Stimulated activated CD4-positive, alpha-beta T cell treated with anti-CD3 and anti-CD28 coated beads, Interleukin-4, amount 100 ng/mL, for 4 hours (primary cell): ENCODE measurements at regions not wholly inside any gene's neighbourhood (a gene's known extent, or its start where the extent isn't known, plus 50 kb on each side); places are given as distances from the start of the nearest gene placed in this dataset.
"Not testable (repeated sequence)": the region's sequence is repeated elsewhere in the genome, so short reads cannot be mapped to it uniquely, and the experiment has no call there.

Source experiments
- DNase-seq, 2 experiments: peaks; one replicate each; pipeline ENCODE4 v3.0.0-alpha.2; 2020

- no peak for DNase-seq
Observed at GRCh38 chr18:5015213-5015612, 181.8 kb downstream of the AKAIN1 start.

- not testable (repeated sequence) for DNase-seq
Observed at GRCh38 chr18:5004031-5004820, 192.8 kb downstream of the AKAIN1 start.

GRCh38 chr18:4994710-4995109 is 202.3 kb downstream of the AKAIN1 start:
- no peak for DNase-seq

- no peak for DNase-seq
Observed at GRCh38 chr18:4987452-4988405, 209.3 kb downstream of the AKAIN1 start.

- DNase-seq: no peak
Observed at GRCh38 chr18:4986677-4987076, 210.4 kb downstream of the AKAIN1 start.

GRCh38 chr18:4986066-4986465 is 211.0 kb downstream of the AKAIN1 start:
- no peak for DNase-seq

GRCh38 chr18:4961121-4961909 is 235.7 kb downstream of the AKAIN1 start:
- no peak for DNase-seq

- DNase-seq: no peak
Observed at GRCh38 chr18:4960578-4960977, 236.5 kb downstream of the AKAIN1 start.

GRCh38 chr18:4931209-4931608 is 265.8 kb downstream of the AKAIN1 start:
- DNase-seq: no peak

GRCh38 chr18:4921548-4921947 is 275.5 kb downstream of the AKAIN1 start:
- DNase-seq: no peak

GRCh38 chr18:4917509-4917908 is 279.5 kb downstream of the AKAIN1 start:
- not testable (repeated sequence) for DNase-seq

GRCh38 chr18:4908328-4908727 is 288.7 kb downstream of the AKAIN1 start:
- no peak for DNase-seq

- DNase-seq: no peak
Observed at GRCh38 chr18:4906856-4907255, 290.2 kb downstream of the AKAIN1 start.

GRCh38 chr18:4888251-4889040 is 308.6 kb downstream of the AKAIN1 start:
- DNase-seq: no peak

GRCh38 chr18:4878480-4878879 is 318.6 kb downstream of the AKAIN1 start:
- no peak for DNase-seq

GRCh38 chr18:4871197-4871596 is 325.9 kb downstream of the AKAIN1 start:
- no peak for DNase-seq

- DNase-seq: no peak
Observed at GRCh38 chr18:4870177-4870773, 326.8 kb downstream of the AKAIN1 start.

- DNase-seq: no peak
Observed at GRCh38 chr18:4869155-4869554, 327.9 kb downstream of the AKAIN1 start.

GRCh38 chr18:4858379-4859127 is 338.5 kb downstream of the AKAIN1 start:
- DNase-seq: no peak

GRCh38 chr18:4854671-4855070 is 342.4 kb downstream of the AKAIN1 start:
- no peak for DNase-seq
